ENCODE measurements at regions not wholly inside any gene's neighbourhood (a gene's known extent, or its start where the extent isn't known, plus 50 kb on each side); places are given as distances from the start of the nearest gene placed in this dataset.
A peak's percentile ranks its signal among the peaks of the same experiment; 100 is the strongest.
"Not testable (repeated sequence)": the region's sequence is repeated elsewhere in the genome, so short reads cannot be mapped to it uniquely, and the experiment has no call there.

GRCh38 chr2:176936410-176936809, 276.2 kb upstream of the HNRNPA3 start:
- Histone ChIP-seq H3K36me3 (no peaks in the 10 kb centered on the region), H3K27me3 (no peaks in the 10 kb centered on the region), H3K9ac (no peak overlapping the region), H3K4me1 (peaks cover 0 to 31% (median 14%) of the 10 kb centered on the region in 10 experiments; a peak in 11 of 20 replicates), H3K9me3 (replicated peaks in 1 of 11) (no peaks in the 10 kb centered on the region), H3K4me3 (no peak overlapping the region), H4K20me1 (no peaks in the 10 kb centered on the region), H3K27ac (0 out of 22 replicates have a peak overlapping the region, but pooled peaks of 1 of the 11 experiments have one; percentile 26), H3K4me2 (peak overlapping the region in 5 of 11 experiments; percentile 29 to 53 (median 39); a peak in 8 of 22 replicates)
- no peak for TF ChIP-seq Cebpa-rat (IDR thresholded peaks at IDR 0.05)

DNA sequence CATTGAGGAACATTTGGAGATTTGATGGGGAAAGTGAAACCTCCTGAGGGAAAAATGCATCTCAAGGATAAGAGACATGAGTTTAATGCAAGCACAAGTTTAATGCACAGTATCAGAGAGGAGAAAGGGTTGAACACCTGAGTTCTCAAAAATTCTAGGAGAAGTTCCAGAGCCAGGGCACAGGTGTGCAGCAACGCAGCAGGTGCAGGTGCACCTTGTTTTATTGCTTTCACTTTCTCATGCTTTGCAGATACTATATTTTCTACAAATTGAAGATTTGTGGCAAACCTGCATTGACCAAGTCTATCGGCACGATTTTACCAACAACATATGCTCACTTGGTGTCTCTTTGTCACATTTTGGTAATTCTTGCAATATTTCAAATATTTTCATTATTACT, 267.6 kb upstream of the HNRNPA3 start:
- H3K9me3 ChIP-seq (replicated peaks in 1 of 11): peaks cover 3 to 19% (median 12%) of the 10 kb centered on the region in 11 experiments; a peak in 14 of 22 replicates
- no peaks in the 10 kb centered on the region for H3K36me3 ChIP-seq
- no peak overlapping the region for H3K9ac ChIP-seq
- no peak for TF ChIP-seq Cebpa-rat (IDR thresholded peaks at IDR 0.05)
- no peak overlapping the region for H3K4me2 ChIP-seq
- no peaks in the 10 kb centered on the region for H3K4me1 ChIP-seq
- no peaks in the 10 kb centered on the region for H4K20me1 ChIP-seq
- no peak overlapping the region for H3K27ac ChIP-seq
- no peak overlapping the region for H3K4me3 ChIP-seq
- H3K27me3 ChIP-seq: no peaks in the 10 kb centered on the region

GRCh38 chr2:176947754-176948153, 264.8 kb upstream of the HNRNPA3 start:
- H3K27ac ChIP-seq: no peak overlapping the region
- H3K4me1 ChIP-seq: no peaks in the 10 kb centered on the region
- no peaks in the 10 kb centered on the region for H3K36me3 ChIP-seq
- H4K20me1 ChIP-seq: no peaks in the 10 kb centered on the region
- no peaks in the 10 kb centered on the region for H3K27me3 ChIP-seq
- no peak for TF ChIP-seq Cebpa-rat (IDR thresholded peaks at IDR 0.05)
- no peak overlapping the region for H3K4me2 ChIP-seq
- peaks cover 8 to 30% (median 21%) of the 10 kb centered on the region in 11 experiments; a peak in 18 of 22 replicates for H3K9me3 ChIP-seq (replicated peaks in 1 of 11)
- no peak overlapping the region for H3K4me3 ChIP-seq
- H3K9ac ChIP-seq: no peak overlapping the region

- H4K20me1 ChIP-seq, H3K4me3 ChIP-seq, H3K36me3 ChIP-seq, H3K27ac ChIP-seq, H3K27me3 ChIP-seq, H3K4me2 ChIP-seq, H3K4me1 ChIP-seq, H3K9ac ChIP-seq: not testable (repeated sequence)
- H3K9me3 ChIP-seq (replicated peaks in 1 of 11): peaks cover 7 to 26% (median 16%) of the 10 kb centered on the region in 11 experiments; a peak in 18 of 22 replicates
Observed at GRCh38 chr2:176951218-176951617, 261.4 kb upstream of the HNRNPA3 start.

GRCh38 chr2:176956791-176957190, 255.8 kb upstream of the HNRNPA3 start:
- no peaks in the 10 kb centered on the region for H3K36me3 ChIP-seq
- H3K27me3 ChIP-seq: no peaks in the 10 kb centered on the region
- H3K9ac ChIP-seq: no peak overlapping the region
- no peak for TF ChIP-seq Cebpa-rat (IDR thresholded peaks at IDR 0.05)
- no peak overlapping the region for H3K4me2 ChIP-seq
- no peak overlapping the region for H3K27ac ChIP-seq
- peaks cover 0 to 5% (median 0%) of the 10 kb centered on the region in 11 experiments; a peak in 1 of 22 replicates for H3K9me3 ChIP-seq (replicated peaks in 1 of 11)
- H3K4me1 ChIP-seq: no peaks in the 10 kb centered on the region
- H4K20me1 ChIP-seq: no peaks in the 10 kb centered on the region
- H3K4me3 ChIP-seq: no peak overlapping the region

DNA sequence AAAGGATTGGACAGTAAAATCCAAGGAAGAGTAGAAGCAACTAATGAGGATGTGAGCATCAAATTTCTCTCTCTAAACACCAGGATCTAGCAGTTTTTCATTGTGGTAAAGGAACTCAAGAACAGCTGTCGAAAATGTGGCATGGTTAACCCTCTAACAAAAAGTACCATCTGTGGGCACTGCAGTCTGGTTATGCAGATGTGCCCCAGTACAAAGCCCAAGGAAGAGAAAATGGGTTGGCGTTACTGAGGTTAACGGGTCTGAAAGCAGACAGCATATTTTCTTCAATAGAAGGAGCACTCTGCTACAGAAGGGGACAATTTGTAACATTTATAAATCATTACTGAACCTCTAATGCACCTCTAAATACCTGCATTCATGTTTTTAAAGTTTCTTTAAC, 253.0 kb upstream of the HNRNPA3 start:
- H4K20me1 ChIP-seq: no peaks in the 10 kb centered on the region
- no peaks in the 10 kb centered on the region for H3K9me3 ChIP-seq (replicated peaks in 1 of 11)
- no peak overlapping the region for H3K9ac ChIP-seq
- no peak overlapping the region for H3K27ac ChIP-seq
- no peaks in the 10 kb centered on the region for H3K36me3 ChIP-seq
- no peak overlapping the region for H3K4me3 ChIP-seq
- TF ChIP-seq Cebpa-rat (IDR thresholded peaks at IDR 0.05): no peak
- H3K4me2 ChIP-seq: no peak overlapping the region
- no peaks in the 10 kb centered on the region for H3K4me1 ChIP-seq
- H3K27me3 ChIP-seq: no peaks in the 10 kb centered on the region

DNA sequence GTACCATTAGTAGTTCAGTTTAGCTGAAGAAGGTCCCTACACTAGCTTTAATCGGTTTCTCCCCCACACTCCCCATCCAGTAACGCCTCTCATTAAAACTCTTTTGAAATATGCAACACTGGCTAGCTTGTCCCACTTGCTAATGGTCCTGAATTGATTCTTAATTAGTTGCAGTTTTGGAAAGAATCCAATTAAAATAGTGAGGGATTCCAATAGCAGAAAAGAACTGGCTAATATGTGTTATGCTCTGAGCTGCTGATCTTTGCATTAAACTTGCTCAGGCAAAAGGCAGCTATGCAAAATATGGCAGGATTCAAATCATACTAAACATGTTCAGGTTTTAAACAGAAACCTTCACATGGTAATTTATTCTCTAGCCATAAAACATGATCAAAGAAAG, 252.5 kb upstream of the HNRNPA3 start:
- H3K27me3 ChIP-seq: no peaks in the 10 kb centered on the region

DNA sequence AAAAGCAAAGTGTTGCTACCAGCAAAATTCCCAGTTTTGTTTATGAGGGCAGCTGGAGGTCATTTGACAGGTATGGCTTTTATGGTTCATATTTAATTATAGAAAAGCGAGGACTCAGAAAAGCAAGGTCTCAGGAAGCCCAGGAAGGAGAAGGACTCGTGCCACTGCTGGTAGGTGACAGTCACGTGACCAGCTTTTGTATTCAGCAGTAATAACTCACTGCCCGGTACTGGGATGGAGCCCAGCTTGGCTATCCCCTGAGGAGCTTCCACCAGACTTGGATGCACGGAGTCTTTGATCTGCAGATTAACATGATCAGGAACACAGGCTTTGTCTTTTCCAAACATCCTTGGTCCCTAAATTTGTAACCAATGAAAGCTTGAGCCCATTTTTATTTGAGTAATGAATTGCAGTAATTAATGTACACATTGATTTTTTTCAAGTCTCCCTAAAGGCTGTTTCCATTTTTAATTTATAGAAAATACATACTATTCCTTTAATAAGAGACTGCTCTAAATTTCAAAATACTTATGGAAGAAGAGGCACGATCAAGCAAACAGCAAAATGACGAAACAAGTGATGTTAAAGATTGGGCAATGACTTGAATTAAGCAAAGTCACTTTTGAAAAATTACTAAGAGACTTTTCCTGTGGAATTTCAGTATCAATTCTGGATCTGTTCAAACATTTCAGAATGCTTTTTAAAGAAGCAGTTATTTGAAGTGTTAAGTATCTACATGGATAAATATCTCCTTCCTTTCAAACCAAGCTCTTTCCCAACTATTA, 251.7 kb upstream of the HNRNPA3 start:
- H3K36me3 ChIP-seq: no peaks in the 10 kb centered on the region
- no peak overlapping the region for H3K9ac ChIP-seq
- H3K4me2 ChIP-seq: no peak overlapping the region
- no peaks in the 10 kb centered on the region for H3K9me3 ChIP-seq (replicated peaks in 1 of 11)
- H3K27ac ChIP-seq: no peak overlapping the region
- no peaks in the 10 kb centered on the region for H3K27me3 ChIP-seq
- H3K4me3 ChIP-seq: no peak overlapping the region
- no peak for TF ChIP-seq Cebpa-rat (IDR thresholded peaks at IDR 0.05)
- no peaks in the 10 kb centered on the region for H4K20me1 ChIP-seq
- no peaks in the 10 kb centered on the region for H3K4me1 ChIP-seq

More for the DNA sequence above, 252.5 kb upstream of the HNRNPA3 start:
- TF ChIP-seq Cebpa-rat (IDR thresholded peaks at IDR 0.05): no peak
- Histone ChIP-seq H3K27ac (no peak overlapping the region), H3K9me3 (replicated peaks in 1 of 11) (no peaks in the 10 kb centered on the region), H3K9ac (no peak overlapping the region), H4K20me1 (no peaks in the 10 kb centered on the region), H3K36me3 (no peaks in the 10 kb centered on the region), H3K4me2 (no peak overlapping the region), H3K4me1 (no peaks in the 10 kb centered on the region), H3K4me3 (no peak overlapping the region)

GRCh38 chr2:176961775-176962619, 250.6 kb upstream of the HNRNPA3 start:
- TF ChIP-seq Cebpa-rat (IDR thresholded peaks at IDR 0.05): no peak
- Histone ChIP-seq H3K27ac (no peak overlapping the region), H3K9me3 (replicated peaks in 1 of 11) (no peaks in the 10 kb centered on the region), H3K4me2 (no peak overlapping the region), H3K27me3 (no peaks in the 10 kb centered on the region), H4K20me1 (no peaks in the 10 kb centered on the region), H3K36me3 (no peaks in the 10 kb centered on the region), H3K9ac (no peak overlapping the region), H3K4me1 (no peaks in the 10 kb centered on the region), H3K4me3 (no peak overlapping the region)
